Endothelial cell of umbilical vein (primary cell): ENCODE measurements at regions not wholly inside any gene's neighbourhood (a gene's known extent, or its start where the extent isn't known, plus 50 kb on each side); places are given as distances from the start of the nearest gene placed in this dataset.

ENCODE experiments used
- BruUV-seq: library from RNA; stranded (reverse); fragments of 400-500 nt; replicated peaks from 2 replicates; lab custom pipeline; 2021; lab: Mats Ljungman, UMichigan
- CTCF ChIA-PET: fragments of 300-600, 350-600 bp; sonication (Branson Sonifier 250); formaldehyde crosslinking; loops from one replicate; lab custom pipeline; 2021; ENCODE audit warnings: antibody characterized with exemption, inconsistent platforms; lab: Charles Lee
- POLR2A ChIA-PET: fragments of 300-600, 350-600 bp; sonication (Branson Sonifier 250); formaldehyde crosslinking; loops from one replicate; lab custom pipeline; 2021; ENCODE audit warnings: antibody characterized with exemption, inconsistent platforms; lab: Charles Lee
- DNase-seq: peaks from one replicate; pipeline ENCODE4 v3.0.0-alpha.2; 2011; ENCODE audit warnings: low read depth, low spot score
- FAIRE-seq: peaks from 2 replicates; lab custom pipeline; 2011; peaks lifted over from hg19 to GRCh38; lab: Jason Lieb, UNC
- H2AFZ ChIP-seq: 2 replicates; pipeline ENCODE4 v1.6.0; 2012; ENCODE audit warnings: low read depth, low read length, control low read depth, inconsistent platforms
- H3K27ac ChIP-seq: 2 replicates; pipeline ENCODE4 v1.5.1; 2011; ENCODE audit warnings: low read depth, mild to moderate bottlenecking, control low read depth, low read length, moderate library complexity; ENCODE audit not compliant: insufficient read depth
- H3K27me3 ChIP-seq, 2 experiments: 2 replicates each; pipeline versions ENCODE4 v1.6.0 to v1.6.1; 2011; ENCODE audit warnings: low read length in 2 of 2, mixed read lengths in 1 of 2; ENCODE audit not compliant: control insufficient read depth in 2 of 2, insufficient read depth in 2 of 2
- H3K36me3 ChIP-seq, 2 experiments: 2 replicates in 1 of 2; 3 replicates in 1 of 2; pipeline ENCODE4 v1.5.1; 2011; ENCODE audit warnings: low read length in 2 of 2, mild to moderate bottlenecking in 1 of 2, moderate library complexity in 1 of 2; ENCODE audit not compliant: control insufficient read depth in 2 of 2, insufficient read depth in 2 of 2; ENCODE audit errors: extremely low read depth in 1 of 2
- H3K4me1 ChIP-seq: 3 replicates; pipeline ENCODE4 v1.5.1; 2011; ENCODE audit warnings: mild to moderate bottlenecking, low read length; ENCODE audit not compliant: control insufficient read depth, insufficient read depth; ENCODE audit errors: extremely low read depth
- H3K4me2 ChIP-seq: 2 replicates; pipeline ENCODE4 v1.6.1; 2011; ENCODE audit warnings: low read length, control low read depth, mixed read lengths; ENCODE audit not compliant: insufficient read depth
- H3K4me3 ChIP-seq, 3 experiments: fragments of 200-600 bp in 1 of 3; sonication (generic), shearing (Covaris generic) in 1 of 3; replicated peaks in 1 of 3; 2 replicates each; pipeline ENCODE4 v1.5.1; 2011 to 2016; ENCODE audit warnings: control low read depth in 3 of 3, low read length in 3 of 3, mild to moderate bottlenecking in 2 of 3, inconsistent platforms in 1 of 3, low read depth in 1 of 3, moderate library complexity in 1 of 3; ENCODE audit not compliant: insufficient read depth in 1 of 3
- H3K79me2 ChIP-seq: 2 replicates; pipeline ENCODE4 v1.6.0; 2012; ENCODE audit warnings: low read length, inconsistent platforms; ENCODE audit not compliant: control insufficient read depth, insufficient read depth
- H3K9ac ChIP-seq: replicated peaks from 2 replicates; pipeline ENCODE3; 2011; ENCODE audit warnings: low read length, control low read depth; ENCODE audit not compliant: insufficient read depth; ENCODE audit errors: extremely low read depth
- H3K9me1 ChIP-seq: replicated peaks from 3 replicates; pipeline ENCODE4 v1.6.0; 2011; ENCODE audit warnings: mild to moderate bottlenecking, low read length; ENCODE audit not compliant: control insufficient read depth, insufficient read depth; ENCODE audit errors: extremely low read depth
- H3K9me3 ChIP-seq: replicated peaks from 2 replicates; pipeline ENCODE4 v1.5.1; 2012; ENCODE audit warnings: low read length, inconsistent platforms; ENCODE audit not compliant: control insufficient read depth, insufficient read depth
- H4K20me1 ChIP-seq: replicated peaks from 2 replicates; pipeline ENCODE3; 2011; ENCODE audit warnings: mild to moderate bottlenecking, low read length; ENCODE audit not compliant: control insufficient read depth, insufficient read depth; ENCODE audit errors: extremely low read depth
- EZH2 ChIP-seq: IDR thresholded peaks from 2 replicates; pipeline ENCODE4 v1.6.1; 2012; ENCODE audit warnings: borderline replicate concordance, low read depth, mild to moderate bottlenecking, moderate library complexity, low read length, inconsistent platforms; ENCODE audit not compliant: severe bottlenecking
- FOS ChIP-seq: IDR thresholded peaks from 2 replicates; pipeline ENCODE4 v1.6.1; 2011; ENCODE audit warnings: mild to moderate bottlenecking, low read length, moderate library complexity, borderline replicate concordance; ENCODE audit not compliant: insufficient read depth
- GATA2 ChIP-seq: IDR thresholded peaks from 2 replicates; pipeline ENCODE4 v1.7.0; 2011; ENCODE audit warnings: low read depth, mild to moderate bottlenecking, moderate library complexity, mixed read lengths, low read length; ENCODE audit not compliant: insufficient read length, insufficient read depth
- JUN ChIP-seq: IDR thresholded peaks from 2 replicates; pipeline ENCODE4 v1.6.1; 2011; ENCODE audit warnings: borderline replicate concordance, low read depth; ENCODE audit not compliant: insufficient read length, insufficient read depth
- MYC ChIP-seq: IDR thresholded peaks from one replicate; pipeline ENCODE4 v1.6.1; 2011; ENCODE audit warnings: mild to moderate bottlenecking, low read depth, low read length
- POLR2A ChIP-seq: IDR thresholded peaks from 2 replicates; pipeline ENCODE4 v1.6.1; 2012; ENCODE audit warnings: low read depth, mild to moderate bottlenecking, control low read depth, low read length
- POLR2AphosphoS5 ChIP-seq: IDR thresholded peaks from 2 replicates; pipeline ENCODE4 v1.6.1; 2012; ENCODE audit warnings: low read depth, mild to moderate bottlenecking, control low read depth, low read length, moderate library complexity; ENCODE audit not compliant: insufficient read depth
- dilution Hi-C: fragments of 300-500 bp; cut with MboI; formaldehyde crosslinking; loops from one replicate; pipeline ENCODE4 v1.15.0; 2019; ENCODE audit warnings: low sequenced_read_pairs; ENCODE audit not compliant: extremely low pct_ligation_motif_present
- intact Hi-C: fragments of 100-400 bp; cut with micrococcal nuclease; formaldehyde crosslinking; loops from one replicate; pipeline ENCODE4 v1.10.0; 2022
- TF ChIP-seq, protein P1 (sequence below): IDR thresholded peaks from 2 replicates; pipeline ENCODE4 v1.6.1; 2011; ENCODE audit not compliant: insufficient read depth, insufficient read length
- TF ChIP-seq, protein P2 (sequence below), 2 donors: IDR thresholded peaks; 1 replicate in 1 of 2; 2 replicates in 1 of 2; pipeline ENCODE4 v1.5.1; 2011; ENCODE audit warnings: low read length in 2 of 2, mild to moderate bottlenecking in 2 of 2, moderate library complexity in 2 of 2, control low read depth in 1 of 2, inconsistent platforms in 1 of 2, low read depth in 1 of 2; ENCODE audit not compliant: insufficient read depth in 1 of 2; ENCODE audit errors: extremely low read depth in 1 of 2

DNA sequence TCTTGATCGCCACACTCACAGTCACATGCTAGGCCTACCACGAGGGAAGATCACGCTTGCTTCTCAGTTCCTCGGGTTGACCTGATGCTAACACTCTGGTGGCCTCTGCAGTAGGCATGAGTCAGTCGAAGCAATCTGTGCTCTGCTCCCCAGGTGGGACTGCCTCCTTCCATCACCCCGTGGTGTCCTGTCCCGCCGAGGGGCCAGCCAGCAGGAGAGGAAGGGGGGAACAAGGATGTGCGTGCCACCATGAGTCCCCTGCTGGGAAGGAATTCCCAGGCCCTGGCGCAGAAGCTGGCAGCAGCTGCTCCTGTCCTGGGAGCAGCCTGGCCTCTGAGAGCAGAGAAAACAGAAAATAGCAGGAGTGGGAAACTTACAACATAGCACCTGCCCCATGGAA is 695.0 kb upstream of the NRP1 start:
- H3K27me3 ChIP-seq: no peaks in the 10 kb centered on the region
- H3K9me3 ChIP-seq: no peaks in the 10 kb centered on the region
- H3K4me1 ChIP-seq: no peaks in the 10 kb centered on the region
- H3K4me3 ChIP-seq: no peak overlapping the region
- ChIA-PET CTCF (no interaction called here), POLR2A (no interaction called here)
- H3K79me2 ChIP-seq: no peaks in the 10 kb centered on the region
- DNase-seq (no peak), FAIRE-seq (no peak)
- TF ChIP-seq FOS (no peak), POLR2A (no peak), GATA2 (no peak)
- H3K9ac ChIP-seq: no peak overlapping the region
- no peak overlapping the region for H3K27ac ChIP-seq
- H4K20me1 ChIP-seq: no peaks in the 10 kb centered on the region
- H3K4me2 ChIP-seq: no peak overlapping the region
- intact Hi-C loops (no loop called here), dilution Hi-C loops (no loop called here)
- H3K36me3 ChIP-seq: no peaks in the 10 kb centered on the region
- no peaks in the 10 kb centered on the region for H3K9me1 ChIP-seq
- no TSS peak for BruUV-seq
- H2AFZ ChIP-seq: no peak overlapping the region

DNA sequence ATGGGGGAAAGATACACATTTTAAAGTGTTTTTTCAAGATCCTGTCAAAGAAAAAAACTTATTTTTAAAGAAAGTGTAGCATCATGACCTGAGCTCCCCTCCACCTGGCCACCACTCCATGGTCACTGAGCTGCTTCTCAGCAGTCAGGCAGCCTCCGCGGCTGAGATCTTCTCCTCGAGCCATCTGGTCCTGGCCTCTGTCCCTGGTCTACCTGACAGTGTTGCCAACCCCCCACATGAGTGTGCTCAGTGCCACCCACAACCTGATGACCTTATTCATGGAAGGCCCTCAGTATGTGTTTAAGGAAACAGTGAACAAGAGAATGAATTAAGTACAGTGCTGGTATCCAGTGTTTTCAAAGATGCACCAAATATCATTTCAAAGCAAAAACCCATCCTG is 694.5 kb upstream of the NRP1 start:
- dilution Hi-C loops (no loop called here), intact Hi-C loops (no loop called here)
- Histone ChIP-seq H3K4me3 (no peak overlapping the region), H3K36me3 (no peaks in the 10 kb centered on the region), H3K4me2 (no peak overlapping the region), H3K27ac (no peak overlapping the region), H3K9ac (no peak overlapping the region), H3K27me3 (no peaks in the 10 kb centered on the region), H4K20me1 (no peaks in the 10 kb centered on the region), H2AFZ (no peak overlapping the region), H3K9me3 (no peaks in the 10 kb centered on the region), H3K9me1 (no peaks in the 10 kb centered on the region), H3K4me1 (no peaks in the 10 kb centered on the region), H3K79me2 (no peaks in the 10 kb centered on the region)
- no TSS peak for BruUV-seq
- TF ChIP-seq MYC (no peak), EZH2 (no peak), POLR2AphosphoS5 (no peak), JUN (no peak), POLR2A (no peak), GATA2 (no peak), FOS (no peak)
- TF ChIP-seq, protein P1, sequence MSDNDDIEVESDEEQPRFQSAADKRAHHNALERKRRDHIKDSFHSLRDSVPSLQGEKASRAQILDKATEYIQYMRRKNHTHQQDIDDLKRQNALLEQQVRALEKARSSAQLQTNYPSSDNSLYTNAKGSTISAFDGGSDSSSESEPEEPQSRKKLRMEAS: no peak
- TF ChIP-seq, protein P2, sequence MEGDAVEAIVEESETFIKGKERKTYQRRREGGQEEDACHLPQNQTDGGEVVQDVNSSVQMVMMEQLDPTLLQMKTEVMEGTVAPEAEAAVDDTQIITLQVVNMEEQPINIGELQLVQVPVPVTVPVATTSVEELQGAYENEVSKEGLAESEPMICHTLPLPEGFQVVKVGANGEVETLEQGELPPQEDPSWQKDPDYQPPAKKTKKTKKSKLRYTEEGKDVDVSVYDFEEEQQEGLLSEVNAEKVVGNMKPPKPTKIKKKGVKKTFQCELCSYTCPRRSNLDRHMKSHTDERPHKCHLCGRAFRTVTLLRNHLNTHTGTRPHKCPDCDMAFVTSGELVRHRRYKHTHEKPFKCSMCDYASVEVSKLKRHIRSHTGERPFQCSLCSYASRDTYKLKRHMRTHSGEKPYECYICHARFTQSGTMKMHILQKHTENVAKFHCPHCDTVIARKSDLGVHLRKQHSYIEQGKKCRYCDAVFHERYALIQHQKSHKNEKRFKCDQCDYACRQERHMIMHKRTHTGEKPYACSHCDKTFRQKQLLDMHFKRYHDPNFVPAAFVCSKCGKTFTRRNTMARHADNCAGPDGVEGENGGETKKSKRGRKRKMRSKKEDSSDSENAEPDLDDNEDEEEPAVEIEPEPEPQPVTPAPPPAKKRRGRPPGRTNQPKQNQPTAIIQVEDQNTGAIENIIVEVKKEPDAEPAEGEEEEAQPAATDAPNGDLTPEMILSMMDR (IDR thresholded peaks at IDR 0.05; ENCODE audit: extremely low read depth in 1 of 2, insufficient read depth in 1 of 2, low read depth in 1 of 2, low read length in 2 of 2): no peak
- DNase-seq: no peak
- ChIA-PET CTCF (no interaction called here), POLR2A (no interaction called here)
- no peak for FAIRE-seq
